GM12892 (cell line): ENCODE measurements at regions not wholly inside any gene's neighbourhood (a gene's known extent, or its start where the extent isn't known, plus 50 kb on each side); places are given as distances from the start of the nearest gene placed in this dataset.

Experiments
- DNase-seq: peaks from one replicate; pipeline ENCODE4 v3.0.0; 2011; ENCODE audit not compliant: insufficient read length
- FAIRE-seq: peaks from 2 replicates; lab custom pipeline; 2011; peaks lifted over from hg19 to GRCh38; lab: Jason Lieb, UNC
- POLR2A ChIP-seq: IDR thresholded peaks from 2 replicates; pipeline ENCODE4 v1.6.1; 2011; ENCODE audit warnings: low read depth, low read length, control low read depth
- POLR2AphosphoS5 ChIP-seq: IDR thresholded peaks from 2 replicates; pipeline ENCODE4 v1.6.1; 2011; ENCODE audit warnings: low read depth, low read length, control low read depth
- TAF1 ChIP-seq: IDR thresholded peaks from 2 replicates; pipeline ENCODE4 v1.6.1; 2011; ENCODE audit warnings: low read depth, mild to moderate bottlenecking, control low read depth, low read length, borderline replicate concordance

GRCh38 chr6:113647143-113647889 lies 209.8 kb upstream of the MARCKS start:
- TF ChIP-seq POLR2A, result no peak
- TF ChIP-seq TAF1, result no peak
- no peak for TF ChIP-seq POLR2AphosphoS5
- DNase-seq, result no peak
- peak; percentile 56 for FAIRE-seq

DNA sequence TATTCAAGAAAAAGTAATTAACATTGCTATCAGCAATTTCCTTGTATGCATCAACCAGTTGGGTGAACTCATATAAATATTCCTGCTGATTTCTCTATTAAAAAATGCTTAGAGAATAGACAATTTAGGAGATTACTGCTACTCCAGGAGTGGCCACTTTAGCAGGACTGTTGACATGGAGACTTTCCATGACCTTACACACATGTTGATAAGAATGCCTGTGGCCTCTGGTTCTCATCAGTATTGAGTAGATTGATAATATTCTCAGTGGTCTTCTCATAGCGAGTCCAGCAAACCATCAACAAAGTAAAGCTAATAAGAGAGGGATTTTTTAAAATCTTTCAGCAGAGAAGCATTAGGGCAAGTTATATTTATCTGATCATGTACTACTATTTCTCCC lies 208.4 kb upstream of the MARCKS start:
- no peak for DNase-seq
- TF ChIP-seq TAF1 (no peak), POLR2A (no peak)
- FAIRE-seq, result no peak

DNA sequence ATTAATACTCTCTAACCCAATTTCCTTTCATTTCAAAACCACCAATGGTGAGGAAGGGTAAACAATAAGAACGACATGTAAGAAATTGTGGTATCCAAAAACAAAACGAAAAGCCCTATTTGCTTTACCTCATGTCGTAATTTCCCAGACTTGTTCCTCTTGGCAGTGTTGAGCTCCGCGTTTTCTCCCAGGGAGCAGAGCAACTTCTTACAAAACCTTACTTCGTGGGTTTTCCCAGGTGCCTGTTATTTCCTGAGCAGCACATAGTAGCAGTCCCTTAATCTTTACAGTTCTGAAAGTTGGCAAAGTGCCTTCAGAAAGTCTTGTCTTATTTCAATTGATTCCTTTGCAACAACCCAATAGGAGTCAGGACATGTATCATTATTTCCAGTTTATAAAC lies 207.9 kb upstream of the MARCKS start:
- FAIRE-seq (peak; percentile 77), DNase-seq (no peak)
- no peak for TF ChIP-seq POLR2A
- no peak for TF ChIP-seq POLR2AphosphoS5
- no peak for TF ChIP-seq TAF1

GRCh38 chr6:113649880-113650609 lies 207.1 kb upstream of the MARCKS start:
- FAIRE-seq (no peak), DNase-seq (no peak)
- no peak for TF ChIP-seq TAF1
- no peak for TF ChIP-seq POLR2AphosphoS5
- TF ChIP-seq POLR2A, result no peak

- FAIRE-seq, result no peak
- no peak for TF ChIP-seq POLR2AphosphoS5
- TF ChIP-seq POLR2A, result no peak
- no peak for TF ChIP-seq TAF1
- no peak for DNase-seq
Observed at GRCh38 chr6:113650610-113650979, 206.6 kb upstream of the MARCKS start.

GRCh38 chr6:113651120-113651519 lies 206.0 kb upstream of the MARCKS start:
- TF ChIP-seq POLR2A (no peak), TAF1 (no peak), POLR2AphosphoS5 (no peak)

GRCh38 chr6:113651920-113652319 lies 205.2 kb upstream of the MARCKS start:
- TF ChIP-seq POLR2AphosphoS5, result no peak
- TF ChIP-seq POLR2A, result no peak
- TF ChIP-seq TAF1, result no peak
- FAIRE-seq (no peak), DNase-seq (no peak)

More at GRCh38 chr6:113651120-113651519, 206.0 kb upstream of the MARCKS start:
- DNase-seq (no peak), FAIRE-seq (no peak)

DNA sequence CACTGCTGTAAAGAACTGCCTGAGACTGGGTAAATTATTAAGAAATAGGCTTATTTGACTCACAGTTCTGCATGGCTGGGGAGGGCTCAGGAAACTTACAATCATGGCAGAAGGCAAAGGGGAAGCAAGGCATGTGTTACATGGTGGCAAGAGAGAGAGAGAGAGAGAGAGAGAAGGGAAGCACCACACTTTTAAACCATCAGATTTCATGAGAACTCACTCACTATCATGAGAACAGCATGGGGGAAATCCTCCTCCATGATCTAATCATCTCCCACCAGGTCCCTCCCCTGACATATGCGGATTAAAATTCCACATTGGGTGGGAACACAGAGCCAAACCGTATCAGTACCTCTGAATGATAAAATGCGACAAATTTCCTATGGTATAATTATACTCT lies 203.9 kb upstream of the MARCKS start:
- TF ChIP-seq POLR2A (no peak), POLR2AphosphoS5 (no peak), TAF1 (no peak)
- FAIRE-seq (peak; percentile 66), DNase-seq (no peak)

DNA sequence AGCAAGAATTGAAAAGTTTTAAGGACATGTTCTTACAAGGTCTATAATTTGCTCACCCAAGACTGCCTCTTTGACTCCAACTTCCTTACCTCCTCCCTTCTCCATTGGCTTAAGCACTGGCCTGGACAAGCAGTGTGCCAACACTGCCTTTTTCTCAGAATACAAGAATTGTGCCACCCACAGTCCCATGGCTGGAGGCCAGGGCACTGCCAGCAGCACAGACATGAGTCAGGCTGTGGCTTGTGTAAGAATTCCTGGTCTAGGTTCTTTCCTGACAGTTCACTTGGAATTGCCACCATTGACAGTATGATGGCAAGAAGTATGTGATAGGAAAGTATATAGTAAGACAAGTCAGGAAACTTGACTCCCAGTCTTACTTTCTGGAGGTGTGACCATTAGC lies 202.7 kb upstream of the MARCKS start:
- TF ChIP-seq TAF1 (no peak), POLR2AphosphoS5 (no peak), POLR2A (no peak)
- no peak for DNase-seq
- peak; percentile 46 for FAIRE-seq

GRCh38 chr6:113655761-113656160 lies 201.4 kb upstream of the MARCKS start:
- no peak for FAIRE-seq
- DNase-seq, result no peak
- no peak for TF ChIP-seq TAF1
- no peak for TF ChIP-seq POLR2AphosphoS5
- TF ChIP-seq POLR2A, result no peak

GRCh38 chr6:113659762-113660404 lies 197.3 kb upstream of the MARCKS start:
- DNase-seq (no peak), FAIRE-seq (no peak)
- TF ChIP-seq POLR2AphosphoS5 (no peak), TAF1 (no peak), POLR2A (no peak)
